Retinal pigment epithelial cell (primary cell): ENCODE measurements at regions not wholly inside any gene's neighbourhood (a gene's known extent, or its start where the extent isn't known, plus 50 kb on each side); places are given as distances from the start of the nearest gene placed in this dataset.

Experiments used
- DNase-seq: peaks from one replicate; pipeline ENCODE4 v3.0.0-alpha.2; 2010; ENCODE audit warnings: low read depth
- H3K4me3 ChIP-seq: 2 replicates; pipeline ENCODE4 v1.5.1; 2011; ENCODE audit warnings: mild to moderate bottlenecking, low read length, control low read depth, moderate library complexity
- TF ChIP-seq, protein P1 (sequence below): conservative IDR thresholded peaks from 2 replicates; pipeline ENCODE4 v1.5.1; 2011; ENCODE audit warnings: low read depth, low read length, control low read depth, inconsistent platforms

DNA sequence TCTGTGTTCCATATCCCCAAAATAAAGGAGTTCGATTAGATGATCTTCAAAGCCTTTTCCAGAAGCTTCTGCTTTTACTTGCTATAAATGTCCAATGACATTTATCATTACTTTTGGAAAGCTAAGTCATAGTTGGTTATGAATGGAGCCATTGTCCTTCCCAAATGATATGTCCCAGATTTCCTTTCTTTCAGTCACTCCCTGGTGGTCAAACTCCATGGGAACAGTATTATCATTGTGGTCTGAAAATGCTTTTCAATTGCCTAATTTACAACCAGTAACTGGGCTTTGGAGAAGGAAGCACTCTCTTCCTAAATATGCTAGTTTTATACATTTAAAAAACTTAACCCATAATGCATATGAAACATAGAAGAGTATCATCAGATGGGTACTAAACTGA, 571.5 kb upstream of the AMOT start:
- no peak for DNase-seq
- H3K4me3 ChIP-seq: no peak overlapping the region
- TF ChIP-seq, protein P1, sequence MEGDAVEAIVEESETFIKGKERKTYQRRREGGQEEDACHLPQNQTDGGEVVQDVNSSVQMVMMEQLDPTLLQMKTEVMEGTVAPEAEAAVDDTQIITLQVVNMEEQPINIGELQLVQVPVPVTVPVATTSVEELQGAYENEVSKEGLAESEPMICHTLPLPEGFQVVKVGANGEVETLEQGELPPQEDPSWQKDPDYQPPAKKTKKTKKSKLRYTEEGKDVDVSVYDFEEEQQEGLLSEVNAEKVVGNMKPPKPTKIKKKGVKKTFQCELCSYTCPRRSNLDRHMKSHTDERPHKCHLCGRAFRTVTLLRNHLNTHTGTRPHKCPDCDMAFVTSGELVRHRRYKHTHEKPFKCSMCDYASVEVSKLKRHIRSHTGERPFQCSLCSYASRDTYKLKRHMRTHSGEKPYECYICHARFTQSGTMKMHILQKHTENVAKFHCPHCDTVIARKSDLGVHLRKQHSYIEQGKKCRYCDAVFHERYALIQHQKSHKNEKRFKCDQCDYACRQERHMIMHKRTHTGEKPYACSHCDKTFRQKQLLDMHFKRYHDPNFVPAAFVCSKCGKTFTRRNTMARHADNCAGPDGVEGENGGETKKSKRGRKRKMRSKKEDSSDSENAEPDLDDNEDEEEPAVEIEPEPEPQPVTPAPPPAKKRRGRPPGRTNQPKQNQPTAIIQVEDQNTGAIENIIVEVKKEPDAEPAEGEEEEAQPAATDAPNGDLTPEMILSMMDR: no peak

DNA sequence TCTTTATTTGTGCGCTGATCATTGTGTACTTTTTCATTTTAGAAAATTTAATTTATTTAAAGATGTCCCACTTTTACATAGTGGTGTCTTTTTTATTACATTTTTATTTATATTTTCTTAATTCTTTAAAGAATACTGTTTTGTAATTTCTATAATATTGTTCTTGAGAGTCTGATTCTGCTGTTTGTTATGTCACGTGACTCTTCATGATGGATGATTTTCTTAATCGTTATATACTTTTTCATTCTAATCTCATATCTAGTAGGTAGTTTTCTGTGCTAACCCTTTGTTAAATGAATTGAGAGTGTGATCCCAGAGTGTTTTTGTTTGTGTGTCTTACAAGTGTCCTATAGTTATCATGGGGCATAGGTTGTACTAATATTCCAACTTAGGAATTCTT, 568.2 kb upstream of the AMOT start:
- no peak for DNase-seq
- TF ChIP-seq, protein P1: no peak
- H3K4me3 ChIP-seq: no peak overlapping the region

- peak; percentile 32 for DNase-seq
- no peak overlapping the region for H3K4me3 ChIP-seq
- TF ChIP-seq, protein P1: no peak
These were observed 559.6 kb upstream of the AMOT start for GRCh38 chrX:113400193-113400704.

DNA sequence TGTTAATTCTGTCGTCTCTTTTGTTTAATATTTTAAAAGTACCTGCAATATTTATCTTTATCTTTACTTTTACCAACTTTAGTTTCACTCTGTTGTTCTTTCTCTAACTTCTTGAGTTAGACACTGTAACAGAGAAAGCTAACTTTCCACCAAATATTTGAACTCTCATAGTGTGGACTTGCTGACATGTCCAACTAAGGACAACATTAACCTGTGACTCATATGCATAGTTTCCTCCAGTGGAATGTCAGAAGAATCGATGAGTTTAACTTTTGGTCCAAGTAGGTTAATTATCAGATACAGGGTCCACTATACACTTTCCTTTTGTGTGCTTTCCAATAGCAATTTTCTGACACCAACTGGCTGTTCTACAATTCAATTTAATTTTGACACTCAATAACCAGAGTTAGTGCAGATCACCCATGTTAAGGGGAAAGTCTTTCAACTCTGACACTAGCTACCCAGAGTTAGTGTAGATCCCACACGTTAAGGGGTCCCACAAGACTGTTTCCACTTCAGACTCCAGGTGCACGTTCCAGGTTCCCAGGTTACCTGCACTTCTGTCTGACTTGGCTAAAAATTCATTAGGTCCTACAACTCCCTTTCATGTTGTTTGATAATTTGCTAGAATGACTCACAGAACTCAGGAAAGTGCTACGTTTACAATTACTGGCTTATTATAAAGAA, 559.0 kb upstream of the AMOT start:
- no peak overlapping the region for H3K4me3 ChIP-seq
- TF ChIP-seq, protein P1: no peak
- peak; percentile 8 for DNase-seq

DNA sequence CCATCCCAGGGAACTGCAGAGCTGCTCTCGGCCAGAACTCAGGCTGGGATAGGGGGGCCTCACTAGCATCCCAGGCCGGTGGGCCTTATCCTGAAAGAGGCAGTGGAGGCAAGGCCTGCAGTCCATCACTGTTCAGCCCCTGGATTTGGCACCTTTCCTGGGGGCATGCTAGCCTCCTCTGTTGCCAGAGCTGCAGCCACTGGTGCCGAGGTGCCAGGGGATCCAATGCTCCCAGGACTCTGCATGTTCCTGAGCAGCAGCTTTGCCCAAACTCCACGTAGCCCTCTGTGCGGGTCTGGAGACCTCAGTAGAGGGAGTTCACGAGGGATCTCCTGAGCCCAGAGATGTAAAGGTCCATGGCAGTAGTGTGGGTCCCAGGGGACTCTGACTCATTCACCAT, 551.7 kb upstream of the AMOT start:
- TF ChIP-seq, protein P1: no peak
- DNase-seq: no peak

DNA sequence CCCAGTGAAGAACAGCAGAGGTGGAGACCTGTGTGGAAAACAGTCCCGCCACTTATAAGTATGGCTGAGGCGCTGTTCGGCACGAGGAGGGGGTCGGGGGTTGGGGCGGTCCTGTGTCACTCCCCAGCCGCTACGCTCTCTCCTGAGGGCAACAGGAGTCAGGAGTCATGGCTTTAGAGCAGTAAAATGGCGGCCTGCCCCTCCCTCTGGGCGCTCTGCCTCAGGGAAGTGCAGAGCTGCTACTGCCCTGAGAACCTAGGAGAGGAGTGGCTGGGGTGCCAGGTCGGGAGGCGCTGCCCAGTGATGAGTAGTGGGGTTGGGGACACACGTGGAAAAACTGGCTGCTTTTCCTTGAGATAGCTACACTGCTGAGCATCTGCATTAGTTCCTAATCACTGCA, 551.2 kb upstream of the AMOT start:
- TF ChIP-seq, protein P1: no peak
- H3K4me3 ChIP-seq: no peak overlapping the region
- DNase-seq: no peak

More for the DNA sequence above, 551.7 kb upstream of the AMOT start:
- H3K4me3 ChIP-seq: no peak overlapping the region

GRCh38 chrX:113390531-113390930, 549.9 kb upstream of the AMOT start:
- no peak for DNase-seq
- no peak overlapping the region for H3K4me3 ChIP-seq
- TF ChIP-seq, protein P1: no peak
